Endothelial cell (in vitro differentiated cells): ENCODE measurements at regions not wholly inside any gene's neighbourhood (a gene's known extent, or its start where the extent isn't known, plus 50 kb on each side); places are given as distances from the start of the nearest gene placed in this dataset.

Source experiments
- DNase-seq: peaks from one replicate; pipeline ENCODE4 v3.0.0; 2021; ENCODE audit warnings: low spot score
- H3K27ac Mint-ChIP-seq: one replicate; pipeline ENCODE4 v1.8.0; 2021; ENCODE audit warnings: mixed read lengths, inconsistent platforms; ENCODE audit not compliant: unreplicated experiment
- H3K27me3 Mint-ChIP-seq: one replicate; pipeline ENCODE4 v1.8.0; 2021; ENCODE audit warnings: mild to moderate bottlenecking, moderate library complexity, mixed read lengths, inconsistent platforms; ENCODE audit not compliant: unreplicated experiment
- H3K36me3 Mint-ChIP-seq: one replicate; pipeline ENCODE4 v1.8.0; 2021; ENCODE audit warnings: mild to moderate bottlenecking, low read depth, mixed read lengths, inconsistent platforms; ENCODE audit not compliant: unreplicated experiment
- H3K4me1 Mint-ChIP-seq: one replicate; pipeline ENCODE4 v1.8.0; 2021; ENCODE audit warnings: mild to moderate bottlenecking, mixed read lengths, inconsistent platforms; ENCODE audit not compliant: unreplicated experiment
- H3K4me3 Mint-ChIP-seq: one replicate; pipeline ENCODE4 v1.8.0; 2021; ENCODE audit warnings: mild to moderate bottlenecking, mixed read lengths, inconsistent platforms; ENCODE audit not compliant: unreplicated experiment
- H3K9me3 Mint-ChIP-seq: one replicate; pipeline ENCODE4 v1.8.0; 2021; ENCODE audit warnings: mixed read lengths, inconsistent platforms; ENCODE audit not compliant: unreplicated experiment
- TF ChIP-seq, protein P1 (sequence below): fragments of 200-600 bp; sonication (generic); IDR thresholded peaks from one replicate; pipeline ENCODE4 v1.5.0; 2021; ENCODE audit warnings: antibody characterized with exemption; ENCODE audit not compliant: unreplicated experiment

DNA sequence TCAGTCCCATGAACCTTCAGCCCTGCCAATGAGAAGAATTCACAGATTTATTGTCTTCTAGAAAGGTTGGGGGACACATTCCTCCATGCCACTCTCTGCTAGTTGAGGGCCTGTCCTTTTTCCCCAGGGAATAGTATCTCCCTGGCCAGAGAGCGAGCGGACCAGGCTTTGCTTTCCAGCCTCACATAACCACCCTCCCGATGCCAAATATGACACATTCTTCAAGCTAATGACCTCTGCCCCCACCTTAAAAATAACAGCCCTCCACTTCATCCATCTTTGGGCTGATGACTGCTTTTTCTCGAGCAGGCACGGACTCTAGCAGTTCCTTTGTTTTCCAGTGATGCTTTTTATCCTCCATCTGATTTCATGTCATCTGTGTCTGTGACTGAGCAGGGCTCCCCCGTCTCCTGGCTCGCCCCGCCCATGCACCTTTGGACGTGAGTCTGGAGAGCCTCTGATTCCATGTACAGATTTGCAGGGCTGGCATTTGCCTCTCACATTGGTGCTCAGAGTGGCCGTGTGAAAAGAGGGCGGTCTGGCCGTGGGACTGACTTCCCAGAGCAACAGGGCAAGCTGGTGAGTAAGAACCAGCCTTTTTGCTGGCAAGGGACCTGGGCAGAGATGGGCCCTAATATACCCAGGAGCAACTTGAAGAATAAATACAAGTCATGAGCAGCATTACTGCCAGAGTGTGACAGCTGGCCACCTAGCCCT, 279.8 kb downstream of the BCOR start:
- H3K27ac Mint-ChIP-seq: no peak overlapping the region
- H3K27me3 Mint-ChIP-seq: peaks cover 2% of the 10 kb centered on the region
- H3K9me3 Mint-ChIP-seq: no peaks in the 10 kb centered on the region
- H3K4me1 Mint-ChIP-seq: peaks cover 20% of the 10 kb centered on the region
- TF ChIP-seq, protein P1, sequence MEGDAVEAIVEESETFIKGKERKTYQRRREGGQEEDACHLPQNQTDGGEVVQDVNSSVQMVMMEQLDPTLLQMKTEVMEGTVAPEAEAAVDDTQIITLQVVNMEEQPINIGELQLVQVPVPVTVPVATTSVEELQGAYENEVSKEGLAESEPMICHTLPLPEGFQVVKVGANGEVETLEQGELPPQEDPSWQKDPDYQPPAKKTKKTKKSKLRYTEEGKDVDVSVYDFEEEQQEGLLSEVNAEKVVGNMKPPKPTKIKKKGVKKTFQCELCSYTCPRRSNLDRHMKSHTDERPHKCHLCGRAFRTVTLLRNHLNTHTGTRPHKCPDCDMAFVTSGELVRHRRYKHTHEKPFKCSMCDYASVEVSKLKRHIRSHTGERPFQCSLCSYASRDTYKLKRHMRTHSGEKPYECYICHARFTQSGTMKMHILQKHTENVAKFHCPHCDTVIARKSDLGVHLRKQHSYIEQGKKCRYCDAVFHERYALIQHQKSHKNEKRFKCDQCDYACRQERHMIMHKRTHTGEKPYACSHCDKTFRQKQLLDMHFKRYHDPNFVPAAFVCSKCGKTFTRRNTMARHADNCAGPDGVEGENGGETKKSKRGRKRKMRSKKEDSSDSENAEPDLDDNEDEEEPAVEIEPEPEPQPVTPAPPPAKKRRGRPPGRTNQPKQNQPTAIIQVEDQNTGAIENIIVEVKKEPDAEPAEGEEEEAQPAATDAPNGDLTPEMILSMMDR: no peak
- no peak for DNase-seq
- no peaks in the 10 kb centered on the region for H3K36me3 Mint-ChIP-seq
- H3K4me3 Mint-ChIP-seq: no peak overlapping the region

DNA sequence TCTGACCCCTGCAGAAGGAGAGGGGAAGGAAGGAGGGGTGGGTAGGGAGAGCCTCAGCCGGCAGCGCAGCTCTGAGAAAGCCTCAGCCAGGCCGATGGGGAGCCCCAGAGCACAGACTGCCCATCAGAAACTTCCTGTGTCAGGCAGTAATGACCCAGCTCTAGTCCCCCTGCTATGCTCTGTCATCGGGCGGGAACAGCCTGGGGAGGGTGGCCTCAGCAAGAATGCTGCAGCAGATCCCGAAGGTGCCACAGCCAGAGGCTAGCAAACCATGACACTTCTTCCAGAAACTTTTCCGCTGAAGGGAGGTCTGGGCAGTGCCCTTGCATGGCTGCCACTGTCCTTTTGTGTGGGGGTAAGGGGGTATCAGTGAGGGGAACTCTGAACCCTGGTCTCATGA, 279.0 kb downstream of the BCOR start:
- TF ChIP-seq, protein P1: no peak
- no peak for DNase-seq
- no peaks in the 10 kb centered on the region for H3K36me3 Mint-ChIP-seq
- H3K27me3 Mint-ChIP-seq: peaks cover 6% of the 10 kb centered on the region
- peaks cover 25% of the 10 kb centered on the region for H3K4me1 Mint-ChIP-seq
- H3K4me3 Mint-ChIP-seq: no peak overlapping the region
- H3K27ac Mint-ChIP-seq: no peak overlapping the region
- no peaks in the 10 kb centered on the region for H3K9me3 Mint-ChIP-seq

DNA sequence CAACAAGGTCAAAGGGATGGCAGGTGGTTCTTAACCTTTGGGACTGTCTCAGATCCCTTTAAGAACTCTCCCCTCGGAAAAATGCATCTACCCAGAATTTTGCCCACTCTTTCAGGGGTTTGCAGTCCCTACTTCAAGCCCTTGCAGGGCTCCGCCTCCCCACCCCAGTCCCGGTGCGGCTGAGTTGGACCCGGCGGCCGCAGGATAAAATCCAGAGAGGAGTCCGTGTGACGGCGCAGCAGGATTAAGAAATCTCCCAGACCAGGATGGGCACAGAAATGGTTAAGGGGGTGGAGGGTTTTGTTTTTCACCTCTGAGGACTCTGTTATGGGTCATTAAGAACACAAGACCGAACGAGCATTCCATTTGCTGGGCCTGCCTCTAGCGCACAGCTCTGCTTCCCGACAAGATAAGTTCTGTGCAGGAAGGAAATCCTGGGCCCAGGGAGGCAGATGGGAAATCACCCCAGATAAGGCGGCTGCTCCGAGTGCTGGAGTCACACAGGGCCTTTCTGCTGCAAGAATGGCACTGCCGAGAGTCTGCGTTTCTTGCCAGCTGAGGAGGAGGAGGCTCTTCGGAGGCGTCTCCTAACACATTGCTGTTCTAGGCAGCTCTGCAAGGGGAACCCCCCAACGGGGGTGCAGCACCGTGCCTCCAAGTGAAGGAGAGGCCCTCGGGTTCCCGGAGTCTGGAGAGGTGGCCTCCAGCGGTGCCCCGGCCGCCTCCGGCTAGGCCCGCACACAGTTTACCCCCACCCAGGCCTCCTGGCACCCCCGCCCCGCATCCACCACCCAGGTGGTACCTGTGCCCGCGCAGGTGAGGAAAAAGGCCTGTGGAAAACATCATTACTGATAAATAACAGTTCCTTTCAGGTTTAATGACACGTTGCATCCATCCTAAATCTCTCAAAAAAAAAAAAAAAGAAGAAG, 277.6 kb downstream of the BCOR start:
- Mint-ChIP-seq H3K4me3 (peak overlapping the region; percentile 78), H3K36me3 (no peaks in the 10 kb centered on the region), H3K27me3 (peaks cover 7% of the 10 kb centered on the region), H3K9me3 (no peaks in the 10 kb centered on the region), H3K4me1 (peaks cover 30% of the 10 kb centered on the region), H3K27ac (no peak overlapping the region)
- DNase-seq: no peak
- TF ChIP-seq, protein P1: no peak

DNA sequence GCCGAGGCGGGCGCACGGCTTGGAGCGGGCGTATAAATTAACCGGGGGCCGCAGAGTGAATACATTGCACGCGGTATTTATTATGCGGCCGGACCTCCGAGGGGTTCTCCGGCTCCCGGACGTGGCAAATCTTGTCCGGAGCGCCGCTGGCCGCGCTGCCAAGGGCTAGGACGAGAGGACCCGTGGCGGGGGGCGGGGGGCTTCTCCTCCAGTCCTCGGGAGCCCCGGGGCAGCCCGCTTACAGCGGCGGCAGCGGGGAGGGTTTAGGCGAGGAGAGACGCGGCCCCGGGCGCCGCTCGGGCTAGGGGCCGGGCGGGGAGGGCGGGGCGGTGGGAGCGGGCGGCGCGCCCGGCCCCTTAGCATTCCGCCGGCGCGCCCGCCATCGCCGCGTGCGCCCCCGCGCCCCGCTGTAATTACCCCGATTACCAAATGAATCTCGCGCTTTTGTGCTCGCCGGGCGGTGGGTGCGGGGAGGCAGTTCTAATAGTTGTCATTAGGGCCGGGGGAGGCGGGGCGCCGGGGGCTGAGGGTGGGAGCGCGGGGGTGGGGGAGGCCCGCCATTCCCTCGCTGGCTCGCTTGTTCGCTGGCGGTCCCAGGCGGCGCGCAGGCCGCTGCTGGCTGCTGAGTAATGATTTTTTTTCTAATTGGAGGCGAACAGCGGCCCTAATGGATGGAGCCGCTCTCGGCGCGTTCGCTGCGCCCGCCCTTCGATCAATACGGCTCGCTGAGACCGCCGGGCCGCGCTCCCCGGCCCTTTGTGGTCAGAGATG, 276.6 kb downstream of the BCOR start:
- TF ChIP-seq, protein P1: no peak
- H3K4me3 Mint-ChIP-seq: peak overlapping the region; percentile 78
- H3K4me1 Mint-ChIP-seq: peaks cover 32% of the 10 kb centered on the region
- DNase-seq: peak; percentile 19
- H3K9me3 Mint-ChIP-seq: no peaks in the 10 kb centered on the region
- no peak overlapping the region for H3K27ac Mint-ChIP-seq
- H3K36me3 Mint-ChIP-seq: no peaks in the 10 kb centered on the region
- H3K27me3 Mint-ChIP-seq: peaks cover 5% of the 10 kb centered on the region
